RPMI8226 (cell line): ENCODE measurements at regions not wholly inside any gene's neighbourhood (a gene's known extent, or its start where the extent isn't known, plus 50 kb on each side); places are given as distances from the start of the nearest gene placed in this dataset.
"Not testable (repeated sequence)": the region's sequence is repeated elsewhere in the genome, so short reads cannot be mapped to it uniquely, and the experiment has no call there.

Experiments used
- DNase-seq: peaks from one replicate; pipeline ENCODE4 v3.0.0-alpha.2; 2015

GRCh38 chr3:22414239-22414638, 663.2 kb upstream of the ZNF385D start:
- no peak for DNase-seq

GRCh38 chr3:22416838-22417446, 665.9 kb upstream of the ZNF385D start:
- not testable (repeated sequence) for DNase-seq

GRCh38 chr3:22419261-22419660, 668.3 kb upstream of the ZNF385D start:
- no peak for DNase-seq

GRCh38 chr3:22421589-22421988, 670.6 kb upstream of the ZNF385D start:
- DNase-seq, result no peak

- DNase-seq, result no peak
These were observed 680.3 kb upstream of the ZNF385D start for GRCh38 chr3:22431334-22431733.

- no peak for DNase-seq
These were observed 688.6 kb upstream of the ZNF385D start for GRCh38 chr3:22439626-22440025.

- no peak for DNase-seq
These were observed 690.7 kb upstream of the ZNF385D start for GRCh38 chr3:22441711-22442110.

GRCh38 chr3:22443571-22444233, 692.7 kb upstream of the ZNF385D start:
- DNase-seq, result no peak

- not testable (repeated sequence) for DNase-seq
These were observed 694.3 kb upstream of the ZNF385D start for GRCh38 chr3:22445336-22445735.

- DNase-seq, result no peak
These were observed 699.9 kb upstream of the ZNF385D start for GRCh38 chr3:22450786-22451400.

GRCh38 chr3:22451501-22451900, 700.5 kb upstream of the ZNF385D start:
- DNase-seq, result no peak

GRCh38 chr3:22453906-22454535, 703.0 kb upstream of the ZNF385D start:
- DNase-seq, result no peak

GRCh38 chr3:22469995-22470394, 719.0 kb upstream of the ZNF385D start:
- no peak for DNase-seq

- no peak for DNase-seq
These were observed 720.5 kb upstream of the ZNF385D start for GRCh38 chr3:22471557-22471956.

- DNase-seq, result no peak
These were observed 723.9 kb upstream of the ZNF385D start for GRCh38 chr3:22474706-22475445.

- no peak for DNase-seq
These were observed 724.7 kb upstream of the ZNF385D start for GRCh38 chr3:22475665-22476240.

- DNase-seq, result no peak
These were observed 726.0 kb upstream of the ZNF385D start for GRCh38 chr3:22476976-22477375.

GRCh38 chr3:22485954-22486353, 717.2 kb upstream of the UBE2E2 start:
- DNase-seq, result no peak

GRCh38 chr3:22490747-22491146, 712.4 kb upstream of the UBE2E2 start:
- no peak for DNase-seq

GRCh38 chr3:22491344-22491743, 711.8 kb upstream of the UBE2E2 start:
- DNase-seq, result no peak

- no peak for DNase-seq
These were observed 710.8 kb upstream of the UBE2E2 start for GRCh38 chr3:22492342-22492741.

GRCh38 chr3:22495241-22495640, 707.9 kb upstream of the UBE2E2 start:
- DNase-seq, result no peak

- no peak for DNase-seq
These were observed 707.3 kb upstream of the UBE2E2 start for GRCh38 chr3:22495791-22496190.
